Left lobe of liver (tissue), 2 donors: ENCODE measurements at regions not wholly inside any gene's neighbourhood (a gene's known extent, or its start where the extent isn't known, plus 50 kb on each side); places are given as distances from the start of the nearest gene placed in this dataset.
A peak's percentile ranks its signal among the peaks of the same experiment; 100 is the strongest.
"Not testable (repeated sequence)": the region's sequence is repeated elsewhere in the genome, so short reads cannot be mapped to it uniquely, and the experiment has no call there.

Experiments used
- ATAC-seq: fragments of 200-7000 bp; cut with Tn5 transposase; one replicate; pipeline ENCODE4 v1.9.1; 2020; ENCODE audit warnings: mild to moderate bottlenecking, moderate library complexity
- DNase-seq: peaks from one replicate; pipeline ENCODE4 v3.0.0-alpha.2; 2020; ENCODE audit warnings: low spot score
- donor health status: DM: no; HTN: no; CAD: no; lungs with moderate emphysema.
- donor health status: DM: no; HTN: yes; CAD: no.

- ATAC-seq (no peak), DNase-seq (no peak)
Observed at GRCh38 chrX:3550871-3551270, 162.6 kb downstream of the PRKX start.

DNA sequence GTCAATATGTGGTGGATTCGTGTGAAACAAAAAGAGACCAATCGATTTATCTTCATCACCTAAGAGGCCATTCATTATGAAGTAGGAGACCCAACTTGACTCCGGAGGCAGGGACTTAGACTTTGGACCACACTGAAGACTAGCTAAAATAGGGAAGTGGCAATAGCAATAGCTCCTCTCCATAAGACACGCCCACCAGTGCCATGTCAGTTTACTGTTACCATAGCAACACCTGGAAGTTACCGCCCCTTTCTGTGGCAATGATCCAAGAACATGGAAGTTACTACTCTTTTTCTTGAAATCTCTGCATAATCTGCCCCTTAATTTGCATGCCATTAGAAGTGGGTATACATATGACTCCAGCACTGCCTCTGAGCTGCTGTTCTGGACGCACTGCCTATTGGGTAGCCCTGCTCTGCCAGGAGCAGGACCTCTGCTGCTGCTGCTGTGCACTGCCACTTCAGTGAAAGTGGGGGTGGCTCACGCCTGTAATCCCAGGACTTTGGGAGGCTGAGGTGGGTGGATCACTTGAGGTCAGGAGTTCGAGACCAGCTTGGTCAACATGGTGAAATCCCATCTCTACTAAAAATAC lies 163.2 kb downstream of the PRKX start:
- no peak for DNase-seq
- ATAC-seq, result no peak

DNA sequence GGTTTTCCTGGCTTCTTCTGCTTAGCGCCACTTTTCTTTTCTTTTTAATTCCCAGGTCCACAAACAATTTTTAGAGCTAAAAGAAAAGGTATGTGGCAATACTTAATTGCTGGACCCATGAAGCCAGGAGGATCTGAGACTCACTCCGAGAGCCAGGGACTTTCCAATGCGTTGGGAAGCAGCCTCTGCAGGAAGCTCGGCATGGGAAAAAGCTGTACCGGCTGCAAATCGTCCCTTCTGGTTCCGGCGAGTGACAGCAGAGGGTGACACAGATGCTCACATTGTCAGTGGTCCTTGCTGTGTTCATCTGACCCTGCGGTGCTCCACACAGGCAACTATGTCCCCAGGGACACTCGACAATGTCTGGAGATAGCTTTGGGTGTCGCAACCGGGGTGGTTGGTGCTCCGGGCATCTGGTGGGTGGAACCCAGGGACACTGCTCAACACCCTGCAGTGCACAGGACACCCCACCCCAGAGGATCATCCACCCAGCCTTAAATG lies 164.0 kb downstream of the PRKX start:
- DNase-seq (no peak), ATAC-seq (no peak)

GRCh38 chrX:3548765-3549391 lies 164.6 kb downstream of the PRKX start:
- no peak for DNase-seq
- ATAC-seq, result peak; percentile 40

- ATAC-seq, result no peak
- no peak for DNase-seq
Observed at GRCh38 chrX:3545901-3546300, 167.5 kb downstream of the PRKX start.

DNA sequence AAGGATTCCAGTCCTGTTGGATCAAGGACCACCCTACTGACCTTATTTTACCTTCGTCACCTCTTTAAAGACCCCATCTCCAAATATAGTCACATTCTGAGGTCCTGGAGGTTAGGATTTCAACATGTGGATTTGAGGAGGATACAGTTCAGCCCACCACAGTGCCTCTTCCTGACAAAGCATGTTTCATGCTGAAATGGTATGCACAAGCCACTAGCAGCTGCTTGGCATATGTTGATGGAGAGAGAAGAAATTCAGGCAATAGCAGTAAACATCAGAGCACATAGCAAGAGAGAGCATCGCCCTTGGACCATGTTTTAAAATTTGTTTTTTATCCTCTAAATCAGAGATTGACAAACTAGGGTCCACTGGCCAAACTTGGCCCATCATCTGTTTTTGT lies 172.1 kb downstream of the PRKX start:
- DNase-seq, result no peak

GRCh38 chrX:3540105-3540504 lies 173.3 kb downstream of the PRKX start:
- DNase-seq, result no peak
- no peak for ATAC-seq

More for the DNA sequence above, 172.1 kb downstream of the PRKX start:
- ATAC-seq, result no peak

- ATAC-seq (no peak), DNase-seq (no peak)
Observed at GRCh38 chrX:3532581-3533085, 180.8 kb downstream of the PRKX start.

GRCh38 chrX:3531435-3531834 lies 182.0 kb downstream of the PRKX start:
- DNase-seq, ATAC-seq: not testable (repeated sequence)

DNA sequence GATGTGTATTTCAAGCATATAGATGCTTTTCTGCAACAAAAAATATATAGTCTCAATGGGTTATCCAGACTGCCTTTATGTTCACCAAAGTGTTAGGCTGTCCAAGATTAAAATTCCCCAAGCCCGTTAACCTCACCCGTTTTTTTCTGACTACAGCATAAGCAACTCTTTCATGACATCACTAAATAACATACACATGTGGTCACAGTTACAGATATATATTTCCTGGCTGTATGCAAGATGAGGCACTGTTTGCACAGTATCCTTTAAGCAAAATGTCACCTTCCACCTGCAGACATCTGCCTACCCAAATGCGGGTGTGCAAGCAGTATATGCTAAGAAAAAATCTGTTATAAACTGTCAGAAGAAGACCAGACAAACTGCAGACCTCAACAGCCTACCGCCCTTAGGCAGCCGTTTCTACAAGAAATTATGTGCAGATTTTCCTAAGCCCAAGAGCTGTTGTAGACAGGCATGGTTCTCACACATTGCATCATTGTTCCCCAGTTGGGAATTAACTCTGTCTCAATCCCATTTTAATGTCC lies 183.1 kb upstream of the MXRA5 start:
- no peak for DNase-seq
- no peak for ATAC-seq

GRCh38 chrX:3527811-3528210 lies 181.4 kb upstream of the MXRA5 start:
- no peak for ATAC-seq
- no peak for DNase-seq

DNA sequence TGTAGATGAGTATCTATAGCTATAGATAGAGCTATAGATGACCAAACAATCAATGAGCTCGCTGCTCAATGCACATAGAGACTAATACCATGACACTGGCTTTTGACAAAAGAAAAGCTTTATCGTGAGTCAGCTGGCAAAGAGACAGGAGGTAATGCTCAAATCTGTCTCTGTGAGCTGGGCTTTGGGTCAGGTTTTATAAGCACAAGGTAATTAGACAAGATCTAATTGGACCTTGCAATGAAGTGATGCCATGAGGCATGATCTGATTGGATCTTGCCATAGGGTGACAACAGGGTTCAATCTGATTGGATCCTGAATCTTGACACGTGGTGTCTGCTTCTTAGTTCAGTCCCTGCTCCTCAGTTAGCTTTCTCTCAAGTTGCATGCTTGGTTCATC lies 180.7 kb upstream of the MXRA5 start:
- ATAC-seq (no peak), DNase-seq (no peak)

- no peak for ATAC-seq
- no peak for DNase-seq
Observed at GRCh38 chrX:3526731-3527130, 180.3 kb upstream of the MXRA5 start.

- ATAC-seq (no peak), DNase-seq (no peak)
Observed at GRCh38 chrX:3526071-3526470, 179.6 kb upstream of the MXRA5 start.

DNA sequence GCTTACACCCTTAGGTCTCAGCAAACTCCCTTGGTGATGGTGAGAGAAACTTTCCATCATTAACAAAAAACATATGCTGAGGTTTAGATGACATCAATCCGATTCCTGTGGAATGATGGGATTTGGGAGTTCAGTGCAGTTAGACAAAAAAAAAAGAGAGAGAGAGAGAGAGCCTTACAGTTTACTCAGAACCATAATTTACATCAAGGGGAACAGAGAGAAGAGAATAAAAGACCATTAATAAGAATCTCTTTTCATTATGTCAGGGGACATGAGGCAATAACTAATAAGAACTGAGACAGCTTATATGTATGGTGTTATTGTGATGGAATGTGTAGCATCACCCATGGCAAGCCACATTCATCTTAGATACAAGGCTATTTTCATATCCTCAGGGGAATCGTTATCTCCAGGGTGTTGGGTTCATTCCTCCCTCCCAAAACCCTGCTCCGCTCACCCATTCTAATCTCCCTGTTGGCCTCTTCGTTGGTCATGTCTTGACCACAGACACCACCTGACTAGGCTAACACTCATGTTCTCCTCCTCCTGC lies 175.7 kb upstream of the MXRA5 start:
- no peak for DNase-seq
- ATAC-seq, result no peak

- ATAC-seq (no peak), DNase-seq (no peak)
Observed at GRCh38 chrX:3521396-3521795, 174.9 kb upstream of the MXRA5 start.

- ATAC-seq (no peak), DNase-seq (no peak)
Observed at GRCh38 chrX:3520982-3521381, 174.5 kb upstream of the MXRA5 start.

GRCh38 chrX:3520458-3520857 lies 174.0 kb upstream of the MXRA5 start:
- no peak for DNase-seq
- no peak for ATAC-seq

GRCh38 chrX:3519384-3519783 lies 172.9 kb upstream of the MXRA5 start:
- ATAC-seq, DNase-seq: not testable (repeated sequence)

GRCh38 chrX:3518870-3519269 lies 172.4 kb upstream of the MXRA5 start:
- no peak for ATAC-seq

DNA sequence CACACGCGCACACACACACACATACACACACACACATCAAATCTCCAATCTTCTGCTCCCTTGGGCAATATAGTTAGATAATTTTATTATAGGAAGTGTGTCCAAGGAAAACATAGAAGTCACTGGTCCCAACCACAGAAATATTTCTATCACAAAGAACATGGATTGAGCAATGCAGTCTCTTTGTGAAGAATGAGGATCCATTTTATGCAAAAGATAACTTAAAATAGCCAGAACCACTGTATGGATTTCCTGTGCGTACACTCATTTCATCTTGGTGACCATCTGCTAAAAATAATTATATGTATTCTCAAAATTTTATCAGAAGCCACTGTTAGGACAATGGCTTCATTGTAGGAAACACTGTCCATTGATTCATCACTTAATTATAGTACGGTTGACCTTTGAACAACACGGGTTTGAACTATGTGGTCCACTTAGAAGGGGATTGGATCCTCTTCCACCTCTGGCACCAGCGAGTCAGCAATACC lies 169.6 kb upstream of the MXRA5 start:
- ATAC-seq, result no peak

More at GRCh38 chrX:3518870-3519269, 172.4 kb upstream of the MXRA5 start:
- no peak for DNase-seq

DNA sequence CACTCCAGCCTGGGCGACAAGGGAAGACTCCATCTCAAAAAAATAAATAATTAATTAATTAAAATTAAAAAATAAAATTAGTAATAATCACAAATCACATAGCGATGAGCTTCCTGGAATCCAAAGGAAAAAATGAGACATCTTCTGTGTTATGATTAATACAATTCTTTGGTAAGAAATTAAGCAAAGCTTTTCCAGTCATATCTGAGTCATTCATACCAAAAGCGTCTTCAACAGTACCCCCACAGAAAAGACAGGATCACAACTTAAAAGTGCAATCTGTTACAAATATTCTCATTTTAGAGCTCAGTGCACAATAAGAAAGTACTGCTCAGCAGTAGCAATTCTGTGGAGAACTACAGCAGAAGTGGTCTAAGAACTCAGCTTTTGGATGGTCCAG lies 168.5 kb upstream of the MXRA5 start:
- ATAC-seq (no peak), DNase-seq (no peak)

More for the DNA sequence above, 169.6 kb upstream of the MXRA5 start:
- no peak for DNase-seq
